ENCODE measurements at regions not wholly inside any gene's neighbourhood (a gene's known extent, or its start where the extent isn't known, plus 50 kb on each side); places are given as distances from the start of the nearest gene placed in this dataset.
"Not testable (repeated sequence)": the region's sequence is repeated elsewhere in the genome, so short reads cannot be mapped to it uniquely, and the experiment has no call there.

GRCh38 chr5:9765419-9766140 lies 135.4 kb upstream of the TAS2R1 start:
- no peak for DNase-seq (ENCODE audit: low spot score)
- H3K4me3 ChIP-seq = no peak overlapping the region
- H3K36me3 ChIP-seq = no peaks in the 10 kb centered on the region
- no peaks in the 10 kb centered on the region for H3K9me3 ChIP-seq
- H3K27ac ChIP-seq = no peak overlapping the region
- H3K27me3 ChIP-seq = no peaks in the 10 kb centered on the region
- TF ChIP-seq CTCF (IDR thresholded peaks at IDR 0.05) = no peak
- no peaks in the 10 kb centered on the region for H3K4me1 ChIP-seq

GRCh38 chr5:9761706-9762105 lies 131.6 kb upstream of the TAS2R1 start:
- Histone ChIP-seq H3K27me3 (no peaks in the 10 kb centered on the region), H3K4me1 (no peaks in the 10 kb centered on the region), H3K9me3 (no peaks in the 10 kb centered on the region), H3K4me3 (no peak overlapping the region), H3K36me3 (no peaks in the 10 kb centered on the region), H3K27ac (no peak overlapping the region)
- no peak for TF ChIP-seq CTCF (IDR thresholded peaks at IDR 0.05)
- DNase-seq (ENCODE audit: low spot score) = no peak

- not testable (repeated sequence) for H3K27ac ChIP-seq
Measured at GRCh38 chr5:9752670-9753069, 122.5 kb upstream of the TAS2R1 start.

GRCh38 chr5:9743507-9743906 lies 113.4 kb upstream of the TAS2R1 start:
- no peak overlapping the region for H3K4me3 ChIP-seq
- H3K9me3 ChIP-seq = peaks cover 0 to 4% of the 10 kb centered on the region in 2 donors
- no peak overlapping the region for H3K27ac ChIP-seq
- H3K36me3 ChIP-seq = no peaks in the 10 kb centered on the region
- no peaks in the 10 kb centered on the region for H3K27me3 ChIP-seq
- TF ChIP-seq CTCF (IDR thresholded peaks at IDR 0.05) = no peak
- H3K4me1 ChIP-seq = no peaks in the 10 kb centered on the region
- DNase-seq (ENCODE audit: low spot score) = no peak

More at GRCh38 chr5:9752670-9753069, 122.5 kb upstream of the TAS2R1 start:
- not testable (repeated sequence) for H3K27me3 ChIP-seq; DNase-seq (ENCODE audit: low spot score); H3K4me1 ChIP-seq; H3K36me3 ChIP-seq; H3K9me3 ChIP-seq; H3K4me3 ChIP-seq

GRCh38 chr5:9742848-9743247 lies 112.7 kb upstream of the TAS2R1 start:
- Histone ChIP-seq H3K27me3 (no peaks in the 10 kb centered on the region), H3K36me3 (no peaks in the 10 kb centered on the region), H3K9me3 (peaks cover 0 to 4% of the 10 kb centered on the region in 2 donors), H3K4me1 (no peaks in the 10 kb centered on the region), H3K27ac (no peak overlapping the region), H3K4me3 (no peak overlapping the region)
- no peak for TF ChIP-seq CTCF (IDR thresholded peaks at IDR 0.05)
- DNase-seq (ENCODE audit: low spot score) = no peak

- Histone ChIP-seq H3K27me3 (no peaks in the 10 kb centered on the region), H3K9me3 (no peaks in the 10 kb centered on the region), H3K36me3 (no peaks in the 10 kb centered on the region), H3K27ac (no peak overlapping the region), H3K4me1 (no peaks in the 10 kb centered on the region), H3K4me3 (no peak overlapping the region)
- TF ChIP-seq CTCF (IDR thresholded peaks at IDR 0.05) = no peak
- no peak for DNase-seq (ENCODE audit: low spot score)
Measured at GRCh38 chr5:9739135-9739534, 109.0 kb upstream of the TAS2R1 start.

Data from right atrium auricular region (tissue), 2 donors.